ENCODE measurements at regions not wholly inside any gene's neighbourhood (a gene's known extent, or its start where the extent isn't known, plus 50 kb on each side); places are given as distances from the start of the nearest gene placed in this dataset.

GRCh38 chr17:72358465-72358864 lies 237.6 kb downstream of the SOX9 start:
- intact Hi-C loops (cut with DNase I; ENCODE audit: low total_unique reads): no loop called here
- no peak for TF ChIP-seq CTCF (IDR thresholded peaks at IDR 0.05)
- H3K4me3 ChIP-seq: no peak overlapping the region
- H3K9me3 ChIP-seq: peaks cover 0 to 4% (median 0%) of the 10 kb centered on the region in 3 donors
- H3K36me3 ChIP-seq: no peaks in the 10 kb centered on the region
- DNase-seq: no peak
- no peaks in the 10 kb centered on the region for H3K4me1 ChIP-seq
- H3K27ac ChIP-seq: no peak overlapping the region
- peaks cover 0 to 11% of the 10 kb centered on the region in 2 donors for H3K27me3 ChIP-seq

GRCh38 chr17:72359274-72359673 lies 238.5 kb downstream of the SOX9 start:
- no peak for DNase-seq
- Histone ChIP-seq H3K36me3 (no peaks in the 10 kb centered on the region), H3K9me3 (peaks cover 0 to 4% (median 0%) of the 10 kb centered on the region in 3 donors), H3K4me3 (no peak overlapping the region), H3K27ac (no peak overlapping the region), H3K4me1 (no peaks in the 10 kb centered on the region), H3K27me3 (peaks cover 0 to 12% of the 10 kb centered on the region in 2 donors)
- intact Hi-C loops (cut with DNase I; ENCODE audit: low total_unique reads): no loop called here
- no peak for TF ChIP-seq CTCF (IDR thresholded peaks at IDR 0.05)

- peaks cover 0 to 4% (median 0%) of the 10 kb centered on the region in 3 donors for H3K9me3 ChIP-seq
- TF ChIP-seq CTCF (IDR thresholded peaks at IDR 0.05): no peak
- intact Hi-C loops (cut with DNase I; ENCODE audit: low total_unique reads): loop anchor here (10.0 kb wide), 1 partner anchor 1555 kb away; no protein-coding TSS in a partner anchor
- peaks cover 0 to 17% of the 10 kb centered on the region in 2 donors for H3K27me3 ChIP-seq
- no peaks in the 10 kb centered on the region for H3K36me3 ChIP-seq
- H3K4me3 ChIP-seq: no peak overlapping the region
- no peaks in the 10 kb centered on the region for H3K4me1 ChIP-seq
- no peak overlapping the region for H3K27ac ChIP-seq
- no peak for DNase-seq
These were observed 239.0 kb downstream of the SOX9 start for GRCh38 chr17:72359811-72360210.

GRCh38 chr17:72360386-72360940 lies 239.6 kb downstream of the SOX9 start:
- H3K27ac ChIP-seq: no peak overlapping the region
- intact Hi-C loops (cut with DNase I; ENCODE audit: low total_unique reads): loop anchor here (10.0 kb wide), 1 partner anchor 1554 kb away; no protein-coding TSS in a partner anchor
- H3K36me3 ChIP-seq: no peaks in the 10 kb centered on the region
- H3K4me1 ChIP-seq: no peaks in the 10 kb centered on the region
- DNase-seq: no peak
- no peak for TF ChIP-seq CTCF (IDR thresholded peaks at IDR 0.05)
- no peak overlapping the region for H3K4me3 ChIP-seq
- H3K9me3 ChIP-seq: peaks cover 0 to 4% (median 0%) of the 10 kb centered on the region in 3 donors
- H3K27me3 ChIP-seq: peaks cover 0 to 17% of the 10 kb centered on the region in 2 donors

GRCh38 chr17:72361892-72362291 lies 241.1 kb downstream of the SOX9 start:
- no peak overlapping the region for H3K27ac ChIP-seq
- intact Hi-C loops (cut with DNase I; ENCODE audit: low total_unique reads): loop anchor here (10.0 kb wide), 1 partner anchor 1553 kb away; no protein-coding TSS in a partner anchor
- H3K4me1 ChIP-seq: no peaks in the 10 kb centered on the region
- H3K36me3 ChIP-seq: no peaks in the 10 kb centered on the region
- peaks cover 0 to 4% (median 0%) of the 10 kb centered on the region in 3 donors for H3K9me3 ChIP-seq
- peaks cover 0 to 17% of the 10 kb centered on the region in 2 donors for H3K27me3 ChIP-seq
- TF ChIP-seq CTCF (IDR thresholded peaks at IDR 0.05): no peak
- no peak overlapping the region for H3K4me3 ChIP-seq
- no peak for DNase-seq
